Choroid plexus epithelial cell (primary cell): ENCODE measurements at regions not wholly inside any gene's neighbourhood (a gene's known extent, or its start where the extent isn't known, plus 50 kb on each side); places are given as distances from the start of the nearest gene placed in this dataset.

ENCODE experiments used
- DNase-seq: peaks from one replicate; pipeline ENCODE4 v3.0.0-alpha.2; 2010; ENCODE audit warnings: low read depth
- H3K4me3 ChIP-seq: 2 replicates; pipeline ENCODE4 v1.5.1; 2011; ENCODE audit warnings: low read depth, mild to moderate bottlenecking, control low read depth, low read length, moderate library complexity
- CTCF ChIP-seq: conservative IDR thresholded peaks from 2 replicates; pipeline ENCODE4 v1.5.1; 2011; ENCODE audit warnings: low read depth, mild to moderate bottlenecking, control low read depth, inconsistent platforms, low read length, moderate library complexity

- H3K4me3 ChIP-seq: no peak overlapping the region
- DNase-seq: no peak
- no peak for TF ChIP-seq CTCF
Observed at GRCh38 chr11:81033779-81034540, 1593.1 kb upstream of the TENM4 start.

- TF ChIP-seq CTCF: no peak
- DNase-seq: no peak
- H3K4me3 ChIP-seq: no peak overlapping the region
Observed at GRCh38 chr11:81032906-81033305, 1592.1 kb upstream of the TENM4 start.

- TF ChIP-seq CTCF: no peak
- DNase-seq: peak; percentile 3
- H3K4me3 ChIP-seq: no peak overlapping the region
Observed at GRCh38 chr11:81030186-81030585, 1589.4 kb upstream of the TENM4 start.

- TF ChIP-seq CTCF: no peak
- no peak for DNase-seq
- no peak overlapping the region for H3K4me3 ChIP-seq
Observed at GRCh38 chr11:81026032-81026431, 1585.2 kb upstream of the TENM4 start.

GRCh38 chr11:81022057-81022456 lies 1581.2 kb upstream of the TENM4 start:
- TF ChIP-seq CTCF: no peak
- DNase-seq: no peak
- H3K4me3 ChIP-seq: no peak overlapping the region

- no peak for DNase-seq
- no peak overlapping the region for H3K4me3 ChIP-seq
- no peak for TF ChIP-seq CTCF
Observed at GRCh38 chr11:81010631-81011030, 1569.8 kb upstream of the TENM4 start.

- peak; percentile 35 for TF ChIP-seq CTCF
- DNase-seq: peak; percentile 68
- no peak overlapping the region for H3K4me3 ChIP-seq
Observed at GRCh38 chr11:81007046-81007445, 1566.2 kb upstream of the TENM4 start.
